NT2/D1 (cell line): ENCODE measurements at regions not wholly inside any gene's neighbourhood (a gene's known extent, or its start where the extent isn't known, plus 50 kb on each side); places are given as distances from the start of the nearest gene placed in this dataset.

ENCODE experiments used
- SUZ12 ChIP-seq: IDR thresholded peaks from 2 replicates; pipeline ENCODE4 v1.6.1; 2011; ENCODE audit not compliant: insufficient read length, insufficient read depth; ENCODE audit errors: extremely low read depth
- YY1 ChIP-seq: IDR thresholded peaks from 2 replicates; pipeline ENCODE4 v1.6.1; 2011; ENCODE audit not compliant: insufficient read length, insufficient read depth
- ZNF274 ChIP-seq: IDR thresholded peaks from 2 replicates; pipeline ENCODE4 v1.6.1; 2011; ENCODE audit warnings: mild to moderate bottlenecking, low read depth, low read length

GRCh38 chr11:71138737-71139425 lies 113.5 kb downstream of the SHANK2 start:
- TF ChIP-seq YY1 (no peak), SUZ12 (no peak), ZNF274 (no peak)
